Neural progenitor cell (in vitro differentiated cells): ENCODE measurements at regions not wholly inside any gene's neighbourhood (a gene's known extent, or its start where the extent isn't known, plus 50 kb on each side); places are given as distances from the start of the nearest gene placed in this dataset.

Source experiments
- CTCF ChIP-seq: fragments of 200-600 bp; sonication (generic); IDR thresholded peaks from 2 replicates; pipeline ENCODE4 v1.5.1; 2017; ENCODE audit warnings: antibody characterized with exemption, mild to moderate bottlenecking
- EZH2 ChIP-seq: fragments of 200-600 bp; sonication (generic); IDR thresholded peaks from 2 replicates; pipeline ENCODE4 v1.6.1; 2017; ENCODE audit warnings: antibody characterized with exemption, mild to moderate bottlenecking, moderate library complexity

GRCh38 chr4:8725845-8726244 is 133.3 kb downstream of the CPZ start:
- TF ChIP-seq CTCF, result no peak
- no peak for TF ChIP-seq EZH2
